Mucosa of rectum (tissue), 2 donors: ENCODE measurements at regions not wholly inside any gene's neighbourhood (a gene's known extent, or its start where the extent isn't known, plus 50 kb on each side); places are given as distances from the start of the nearest gene placed in this dataset.

Source experiments
- H3K27ac ChIP-seq, 2 donors: one replicate each; pipeline ENCODE4 v1.7.0; 2013; ENCODE audit warnings: inconsistent platforms in 2 of 2, low read depth in 2 of 2, low read length in 2 of 2
- H3K27me3 ChIP-seq, 2 donors: one replicate each; pipeline ENCODE4 v1.7.0; 2013; ENCODE audit warnings: low read length in 2 of 2; ENCODE audit not compliant: control insufficient read depth in 2 of 2, insufficient read depth in 2 of 2
- H3K36me3 ChIP-seq, 2 donors: one replicate each; pipeline ENCODE4 v1.7.0; 2013; ENCODE audit warnings: low read length in 2 of 2; ENCODE audit not compliant: control insufficient read depth in 2 of 2, insufficient read depth in 2 of 2
- H3K4me1 ChIP-seq, 2 donors: one replicate each; pipeline ENCODE4 v1.7.0; 2013; ENCODE audit warnings: low read length in 2 of 2, mild to moderate bottlenecking in 1 of 2; ENCODE audit not compliant: control insufficient read depth in 2 of 2, insufficient read depth in 2 of 2
- H3K4me3 ChIP-seq, 2 donors: one replicate each; pipeline ENCODE4 v1.7.0; 2013; ENCODE audit warnings: low read length in 2 of 2
- H3K9ac ChIP-seq, 2 donors: one replicate each; pipeline ENCODE4 v1.7.0; 2013; ENCODE audit warnings: low read length in 2 of 2, low read depth in 1 of 2, mild to moderate bottlenecking in 1 of 2
- H3K9me3 ChIP-seq, 2 donors: one replicate each; pipeline ENCODE4 v1.7.0; 2013; ENCODE audit warnings: low read length in 2 of 2; ENCODE audit not compliant: control insufficient read depth in 2 of 2
- donor health status: healthy.
- donor health status: Normal muscosa, but diverticular disease.

DNA sequence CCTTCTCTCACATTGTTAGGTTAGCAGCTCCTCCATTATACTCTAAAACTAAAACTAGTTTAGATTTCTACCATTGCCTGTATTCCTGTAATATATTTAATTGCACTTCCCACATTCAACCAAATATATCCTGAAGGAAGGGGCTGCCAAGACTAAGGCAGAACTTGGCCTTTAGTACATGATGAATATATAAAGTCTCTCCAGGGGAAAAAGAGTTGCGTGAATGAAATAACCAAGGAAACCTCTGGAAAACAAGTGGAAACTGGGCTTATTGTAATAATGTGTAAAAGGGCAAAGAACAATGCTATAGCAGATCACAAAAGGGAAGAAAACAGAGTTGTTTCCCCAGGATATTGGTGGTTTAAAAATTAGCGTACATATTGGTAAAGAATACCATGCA is 1012.5 kb upstream of the PRMT6 start:
- Histone ChIP-seq H3K27ac (no peak overlapping the region), H3K36me3 (no peaks in the 10 kb centered on the region), H3K4me3 (no peak overlapping the region), H3K4me1 (no peaks in the 10 kb centered on the region), H3K9ac (no peak overlapping the region), H3K27me3 (no peaks in the 10 kb centered on the region), H3K9me3 (peaks cover 0 to 2% of the 10 kb centered on the region in 2 donors)

DNA sequence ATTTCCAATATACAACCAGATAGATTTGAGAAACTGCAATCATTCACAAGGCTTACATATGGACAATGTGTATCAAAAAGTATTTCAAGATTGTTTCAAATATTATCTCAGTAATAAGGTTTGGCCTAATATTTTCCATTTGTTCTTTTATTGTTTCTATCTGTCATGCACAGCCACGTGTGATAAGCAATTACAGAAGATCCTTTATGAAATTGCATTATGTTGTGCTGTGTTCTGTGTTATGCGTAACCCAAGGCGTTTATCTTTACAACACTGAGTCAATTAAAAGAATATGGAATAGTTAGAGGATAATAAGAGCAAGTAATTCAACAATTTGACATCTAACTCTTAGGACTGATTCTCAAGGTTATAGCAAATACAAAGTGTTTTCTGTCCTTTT is 1009.3 kb upstream of the PRMT6 start:
- no peaks in the 10 kb centered on the region for H3K36me3 ChIP-seq
- H3K27me3 ChIP-seq: no peaks in the 10 kb centered on the region
- H3K4me3 ChIP-seq: no peak overlapping the region
- H3K9ac ChIP-seq: no peak overlapping the region
- no peak overlapping the region for H3K27ac ChIP-seq
- H3K4me1 ChIP-seq: no peaks in the 10 kb centered on the region
- H3K9me3 ChIP-seq: peaks cover 0 to 5% of the 10 kb centered on the region in 2 donors

DNA sequence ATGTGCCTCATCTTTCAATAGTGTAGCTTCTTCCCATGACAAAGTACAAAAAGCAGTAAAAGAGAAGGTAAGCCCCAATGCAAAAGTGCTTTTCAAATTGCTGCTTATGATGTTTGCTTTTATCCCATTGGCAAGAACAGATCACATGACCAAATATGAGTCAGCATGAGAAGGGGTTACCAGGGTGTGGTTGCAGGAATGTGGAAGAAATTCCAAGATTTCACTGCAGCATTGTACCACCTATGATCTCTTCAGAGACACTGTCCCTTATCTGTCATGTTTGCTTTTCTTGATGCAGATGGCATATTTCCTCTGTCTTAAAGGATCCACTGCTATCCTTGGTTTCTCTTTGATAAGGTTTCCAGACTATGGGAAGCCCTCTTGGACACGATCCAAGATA is 1006.9 kb upstream of the PRMT6 start:
- no peaks in the 10 kb centered on the region for H3K36me3 ChIP-seq
- H3K4me3 ChIP-seq: no peak overlapping the region
- H3K4me1 ChIP-seq: no peaks in the 10 kb centered on the region
- H3K9me3 ChIP-seq: peaks cover 0 to 5% of the 10 kb centered on the region in 2 donors
- no peaks in the 10 kb centered on the region for H3K27me3 ChIP-seq
- no peak overlapping the region for H3K27ac ChIP-seq
- H3K9ac ChIP-seq: no peak overlapping the region

DNA sequence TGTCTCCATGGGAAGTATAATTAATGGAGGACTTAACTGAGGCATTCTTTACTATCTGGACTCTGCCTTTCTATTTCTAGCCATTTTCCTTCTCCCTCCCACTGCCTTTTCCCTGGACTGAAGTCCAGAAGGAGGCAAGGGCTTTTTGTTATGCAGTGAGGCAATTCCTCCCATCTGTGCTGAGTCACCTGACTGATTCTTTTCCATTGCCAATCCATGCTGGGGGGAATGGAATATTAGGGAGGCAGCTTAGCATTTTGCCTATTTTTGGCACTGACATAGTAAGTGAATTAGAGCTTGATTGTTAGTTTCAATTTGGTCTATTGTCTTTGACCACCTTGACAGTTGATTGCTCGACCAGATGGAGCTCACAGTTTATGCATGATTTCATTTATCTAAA is 1000.6 kb upstream of the PRMT6 start:
- no peak overlapping the region for H3K4me3 ChIP-seq
- no peak overlapping the region for H3K27ac ChIP-seq
- no peaks in the 10 kb centered on the region for H3K4me1 ChIP-seq
- H3K27me3 ChIP-seq: no peaks in the 10 kb centered on the region
- H3K36me3 ChIP-seq: no peaks in the 10 kb centered on the region
- H3K9me3 ChIP-seq: no peaks in the 10 kb centered on the region
- no peak overlapping the region for H3K9ac ChIP-seq

DNA sequence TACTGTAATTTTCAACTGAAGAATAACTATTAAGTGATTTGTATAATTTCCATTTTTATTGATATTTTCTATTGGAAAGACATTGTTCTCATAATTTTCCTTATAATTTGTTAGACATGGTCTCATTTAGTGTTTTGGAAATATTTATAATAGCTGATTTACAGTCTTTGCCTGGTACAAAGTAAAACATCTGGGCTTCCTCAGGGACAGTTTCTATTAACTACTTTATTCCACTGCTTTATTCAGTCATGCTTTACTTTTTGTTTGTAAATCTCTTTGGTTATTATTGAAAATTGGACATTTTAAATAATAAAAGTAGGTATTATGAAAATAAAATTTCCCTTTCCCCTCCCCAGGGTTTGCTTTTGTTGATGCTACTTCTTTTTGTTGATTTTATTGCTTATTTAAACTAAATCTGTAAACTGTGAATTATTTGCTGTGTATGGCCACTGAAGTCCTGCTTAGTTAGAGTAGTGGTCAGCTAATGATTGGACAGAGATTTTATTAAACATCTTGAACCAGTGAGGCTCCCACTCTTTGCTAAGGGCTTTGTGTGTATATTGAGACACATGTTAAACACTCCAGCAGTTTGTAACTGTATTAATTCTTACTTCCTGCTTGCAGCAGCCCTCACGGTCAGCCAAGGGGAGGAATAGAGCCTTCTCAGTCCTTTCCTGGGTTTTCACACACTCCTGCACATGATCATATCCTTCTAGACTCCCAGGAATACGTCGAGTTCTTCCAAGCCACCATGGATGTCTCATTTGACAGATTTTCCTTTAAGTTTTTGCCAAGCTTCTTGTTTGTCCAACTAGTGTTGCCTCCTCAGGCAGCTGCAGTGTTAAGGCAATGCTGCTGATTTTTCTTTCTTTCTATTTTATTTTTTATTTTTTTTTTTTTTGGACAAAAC is 994.6 kb upstream of the PRMT6 start:
- Histone ChIP-seq H3K27ac (no peak overlapping the region), H3K27me3 (no peaks in the 10 kb centered on the region), H3K4me1 (no peaks in the 10 kb centered on the region), H3K9ac (no peak overlapping the region), H3K9me3 (no peaks in the 10 kb centered on the region), H3K36me3 (no peaks in the 10 kb centered on the region), H3K4me3 (no peak overlapping the region)

DNA sequence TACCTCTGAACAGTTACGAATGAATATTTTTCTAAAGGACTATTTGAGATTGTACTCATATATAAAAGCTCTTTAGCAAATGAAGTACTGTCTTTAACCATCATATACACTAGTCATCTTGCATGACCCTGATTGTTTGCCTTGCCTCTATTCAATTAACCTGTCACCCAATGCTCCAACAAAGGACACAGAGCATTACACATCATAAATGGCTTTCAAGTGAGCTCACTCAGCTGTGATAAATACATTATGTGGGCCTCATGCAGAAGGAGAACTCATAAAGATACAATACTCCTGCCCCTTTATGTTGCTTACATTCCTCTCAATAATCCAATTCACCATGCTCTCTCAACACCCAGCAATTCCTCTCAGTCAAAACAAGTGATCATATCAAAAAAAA is 993.0 kb upstream of the PRMT6 start:
- Histone ChIP-seq H3K36me3 (no peaks in the 10 kb centered on the region), H3K4me1 (no peaks in the 10 kb centered on the region), H3K9ac (no peak overlapping the region), H3K27ac (no peak overlapping the region), H3K9me3 (no peaks in the 10 kb centered on the region), H3K27me3 (no peaks in the 10 kb centered on the region), H3K4me3 (no peak overlapping the region)

DNA sequence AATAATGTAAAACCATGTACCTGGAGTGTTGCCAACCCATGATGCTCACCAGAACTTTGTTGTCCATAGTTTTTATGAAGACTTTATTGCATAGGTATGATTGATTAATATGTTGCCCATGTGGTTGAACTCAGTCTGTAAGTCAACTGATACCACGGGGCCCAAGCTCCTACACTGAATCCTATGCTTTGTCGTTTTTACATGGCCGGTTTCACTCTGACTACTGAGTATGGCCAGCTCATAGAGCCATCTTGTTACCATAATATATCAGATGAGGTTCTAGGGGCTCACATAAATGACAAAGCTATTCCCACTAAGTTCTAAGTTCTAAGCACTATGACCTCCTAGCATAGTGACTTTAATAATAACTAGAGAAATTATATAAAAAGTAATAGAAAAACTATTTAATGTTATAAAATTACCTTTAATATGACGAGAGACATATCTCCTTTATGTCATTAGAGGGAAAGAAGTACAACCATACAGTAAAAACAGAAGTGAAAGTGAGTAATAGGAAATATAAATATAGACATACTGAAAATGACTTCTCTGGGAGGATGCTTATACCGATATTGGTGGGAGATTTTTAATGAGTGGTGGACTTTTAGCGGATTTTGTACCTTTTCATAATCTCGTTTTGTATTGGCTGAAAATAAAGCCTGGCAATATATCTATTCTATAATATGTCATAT is 983.4 kb upstream of the PRMT6 start:
- no peaks in the 10 kb centered on the region for H3K36me3 ChIP-seq
- no peak overlapping the region for H3K9ac ChIP-seq
- no peak overlapping the region for H3K4me3 ChIP-seq
- H3K9me3 ChIP-seq: no peaks in the 10 kb centered on the region
- H3K27ac ChIP-seq: no peak overlapping the region
- H3K4me1 ChIP-seq: no peaks in the 10 kb centered on the region
- no peaks in the 10 kb centered on the region for H3K27me3 ChIP-seq

DNA sequence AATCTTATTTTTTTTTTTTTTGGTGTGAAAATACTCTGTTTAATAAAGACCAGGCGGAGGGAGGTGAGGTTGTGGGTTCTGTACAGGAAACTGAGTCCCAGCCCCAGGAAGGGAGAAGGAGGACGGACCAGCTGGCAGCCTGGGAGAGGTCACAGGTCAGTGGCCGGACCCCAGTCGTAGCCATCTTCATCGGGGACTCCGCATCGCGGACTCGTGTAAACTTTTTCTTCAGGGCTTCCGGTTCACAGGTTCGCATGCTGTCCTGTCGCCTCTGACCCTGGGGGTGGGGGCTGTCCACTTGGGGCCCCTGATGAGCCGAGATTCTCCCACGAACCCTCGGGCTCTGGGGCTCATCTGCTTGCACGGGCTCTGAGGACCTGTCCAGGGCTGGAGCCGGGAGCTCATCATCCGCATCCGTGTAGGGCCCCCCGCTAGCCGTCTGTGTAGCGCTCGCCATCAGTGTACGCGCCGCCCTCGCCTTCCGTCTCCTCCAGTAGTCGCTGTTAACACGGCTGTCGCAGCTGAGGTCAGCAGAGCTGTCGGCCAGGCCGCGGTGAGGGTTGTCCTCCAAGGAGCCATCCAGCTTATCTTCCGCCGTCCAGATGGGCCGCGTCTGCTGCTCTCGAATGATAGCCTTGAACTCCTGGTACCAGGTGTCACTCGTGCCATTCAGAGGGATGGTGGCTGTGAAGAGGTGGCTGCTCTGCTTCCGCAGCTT is 975.7 kb upstream of the PRMT6 start:
- no peaks in the 10 kb centered on the region for H3K36me3 ChIP-seq
- no peaks in the 10 kb centered on the region for H3K4me1 ChIP-seq
- H3K27me3 ChIP-seq: no peaks in the 10 kb centered on the region
- no peaks in the 10 kb centered on the region for H3K9me3 ChIP-seq
- no peak overlapping the region for H3K9ac ChIP-seq
- H3K4me3 ChIP-seq: no peak overlapping the region
- H3K27ac ChIP-seq: no peak overlapping the region

DNA sequence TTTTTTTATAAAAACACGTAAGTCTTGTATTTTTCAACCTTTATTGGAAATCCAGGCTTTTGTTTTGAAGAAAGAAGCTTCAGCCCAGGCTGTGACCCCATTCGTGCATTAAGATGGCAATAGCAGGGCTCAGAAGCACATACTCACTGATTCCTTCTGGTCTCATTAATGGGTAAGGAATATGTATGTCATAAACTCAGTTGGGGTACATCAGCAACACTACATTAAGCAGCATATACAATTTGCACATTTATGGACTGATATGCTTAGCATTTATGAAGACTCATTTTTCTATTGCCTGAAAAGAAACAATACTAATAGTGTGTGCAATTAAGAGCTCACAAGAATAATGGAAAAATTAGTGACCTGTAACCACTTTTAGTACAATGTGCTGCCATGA is 945.4 kb upstream of the PRMT6 start:
- no peak overlapping the region for H3K4me3 ChIP-seq
- no peak overlapping the region for H3K9ac ChIP-seq
- H3K36me3 ChIP-seq: no peaks in the 10 kb centered on the region
- no peak overlapping the region for H3K27ac ChIP-seq
- no peaks in the 10 kb centered on the region for H3K9me3 ChIP-seq
- no peaks in the 10 kb centered on the region for H3K27me3 ChIP-seq
- no peaks in the 10 kb centered on the region for H3K4me1 ChIP-seq

DNA sequence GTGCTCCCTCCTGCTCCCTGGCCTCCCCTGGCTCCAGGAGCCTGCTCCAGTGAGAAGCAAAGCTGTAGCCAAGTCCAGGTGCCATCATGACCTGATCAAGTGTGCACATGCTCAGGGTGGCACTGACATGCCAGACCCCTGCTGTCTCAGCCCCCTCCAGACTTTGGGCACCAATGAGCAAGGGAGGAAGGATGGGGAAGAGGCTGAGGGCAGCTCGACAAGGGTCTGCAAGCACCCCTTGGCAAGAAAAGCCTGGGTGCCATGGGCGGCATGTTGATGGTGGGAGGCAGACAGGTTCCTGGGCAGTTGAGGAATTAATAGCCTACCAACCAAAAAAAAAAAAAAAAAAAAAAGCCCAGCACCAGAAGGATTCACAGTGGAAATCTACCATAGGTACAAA is 942.6 kb upstream of the PRMT6 start:
- no peaks in the 10 kb centered on the region for H3K4me1 ChIP-seq
- H3K36me3 ChIP-seq: no peaks in the 10 kb centered on the region
- H3K9ac ChIP-seq: no peak overlapping the region
- no peak overlapping the region for H3K27ac ChIP-seq
- no peaks in the 10 kb centered on the region for H3K27me3 ChIP-seq
- no peaks in the 10 kb centered on the region for H3K9me3 ChIP-seq
- H3K4me3 ChIP-seq: no peak overlapping the region
